Neural cell (in vitro differentiated cells): ENCODE measurements at regions not wholly inside any gene's neighbourhood (a gene's known extent, or its start where the extent isn't known, plus 50 kb on each side); places are given as distances from the start of the nearest gene placed in this dataset.

ENCODE experiments used
- H2AFZ ChIP-seq: fragments of 200-600, 300-800 bp; sonication (generic), shearing (Covaris generic); 2 replicates; pipeline ENCODE4 v1.6.0; 2014; ENCODE audit warnings: low read depth, mild to moderate bottlenecking, antibody characterized with exemption, low read length, moderate library complexity
- H3F3A ChIP-seq: fragments of 200-600 bp; shearing (Covaris generic); 2 replicates; pipeline ENCODE4 v1.6.1; 2016; ENCODE audit warnings: mild to moderate bottlenecking, moderate library complexity, mixed read lengths, antibody characterized with exemption, low read length; ENCODE audit not compliant: insufficient read depth, poor library complexity, severe bottlenecking
- H3K27ac ChIP-seq: fragments of 200-600, 300-800 bp; sonication (generic), shearing (Covaris generic); 2 replicates; pipeline ENCODE4 v1.5.1; 2014; ENCODE audit warnings: mild to moderate bottlenecking, low read length, moderate library complexity
- H3K27me3 ChIP-seq: fragments of 300-800, 200-600 bp; sonication (generic), shearing (Covaris generic); 2 replicates; pipeline ENCODE4 v1.6.0; 2014; ENCODE audit warnings: mild to moderate bottlenecking, low read depth, low read length, moderate library complexity; ENCODE audit not compliant: insufficient read depth
- H3K36me3 ChIP-seq: fragments of 300-800, 200-600 bp; sonication (generic), shearing (Covaris generic); 2 replicates; pipeline ENCODE4 v1.5.1; 2014; ENCODE audit warnings: mild to moderate bottlenecking, antibody characterized with exemption, low read length, moderate library complexity; ENCODE audit not compliant: insufficient read depth
- H3K4me2 ChIP-seq: fragments of 300-800, 200-600 bp; sonication (generic), shearing (Covaris generic); 2 replicates; pipeline ENCODE4 v1.6.0; 2014; ENCODE audit warnings: mild to moderate bottlenecking, low read length
- H3K4me3 ChIP-seq: fragments of 300-800, 200-600 bp; sonication (generic), shearing (Covaris generic); 2 replicates; pipeline ENCODE4 v1.5.1; 2014; ENCODE audit warnings: mild to moderate bottlenecking, low read length, moderate library complexity
- H3K79me2 ChIP-seq: fragments of 200-600 bp; shearing (Covaris generic); replicated peaks from 2 replicates; pipeline ENCODE4 v1.6.0; 2014; ENCODE audit warnings: mild to moderate bottlenecking, low read length, moderate library complexity; ENCODE audit not compliant: insufficient read depth
- H3K9ac ChIP-seq: fragments of 300-800, 200-600 bp; sonication (generic), shearing (Covaris generic); 2 replicates; pipeline ENCODE4 v1.6.1; 2016; ENCODE audit warnings: mild to moderate bottlenecking, low read length, mixed read lengths
- H3K9me2 ChIP-seq: fragments of 200-600 bp; shearing (Covaris generic); 2 replicates; pipeline ENCODE4 v1.6.1; 2016; ENCODE audit warnings: mild to moderate bottlenecking, low read length, mixed read lengths; ENCODE audit not compliant: insufficient read depth
- H3K9me3 ChIP-seq: fragments of 200-600, 300-800 bp; sonication (generic), shearing (Covaris generic); 2 replicates; pipeline ENCODE4 v1.6.1; 2016; ENCODE audit warnings: mild to moderate bottlenecking, mixed run types, low read length, moderate library complexity, mixed read lengths
- H4K20me1 ChIP-seq: fragments of 200-600 bp; shearing (Covaris generic); 2 replicates; pipeline ENCODE4 v1.6.1; 2016; ENCODE audit warnings: mild to moderate bottlenecking, mixed run types; ENCODE audit not compliant: insufficient read depth
- CTCF ChIP-seq: fragments of 450-650 bp; IDR thresholded peaks from 2 replicates; pipeline ENCODE4 v1.5.1; 2014; ENCODE audit warnings: antibody characterized with exemption, mild to moderate bottlenecking, moderate library complexity; ENCODE audit not compliant: poor library complexity, severe bottlenecking
- EP300 ChIP-seq: fragments of 450-650 bp; conservative IDR thresholded peaks from 2 replicates; pipeline ENCODE4 v1.6.1; 2014; ENCODE audit warnings: antibody characterized with exemption, mild to moderate bottlenecking, moderate library complexity; ENCODE audit not compliant: poor library complexity, severe bottlenecking
- EZH2 ChIP-seq: fragments of 200-600, 300-800 bp; shearing (Covaris generic), sonication (generic); IDR thresholded peaks from 2 replicates; pipeline ENCODE4 v1.6.1; 2014; ENCODE audit warnings: antibody characterized with exemption, low read length, borderline replicate concordance, mild to moderate bottlenecking; ENCODE audit not compliant: insufficient read depth, poor library complexity, severe bottlenecking
- MXI1 ChIP-seq: fragments of 450-650 bp; conservative IDR thresholded peaks from 2 replicates; pipeline ENCODE4 v1.6.1; 2014; ENCODE audit warnings: antibody characterized with exemption, mild to moderate bottlenecking; ENCODE audit not compliant: poor library complexity, severe bottlenecking
- POLR2AphosphoS5 ChIP-seq: IDR thresholded peaks from 2 replicates; pipeline ENCODE4 v1.6.1; 2012
- RAD21 ChIP-seq: fragments of 450-650 bp; conservative IDR thresholded peaks from 2 replicates; pipeline ENCODE4 v1.6.1; 2014; ENCODE audit warnings: antibody characterized with exemption, mild to moderate bottlenecking, moderate library complexity
- SMC3 ChIP-seq: fragments of 450-650 bp; conservative IDR thresholded peaks from 2 replicates; pipeline ENCODE4 v1.6.1; 2014; ENCODE audit warnings: antibody characterized with exemption, mild to moderate bottlenecking, moderate library complexity; ENCODE audit not compliant: poor library complexity
- TAF1 ChIP-seq: IDR thresholded peaks from 2 replicates; pipeline ENCODE4 v1.6.1; 2012; ENCODE audit warnings: low read depth
- TF ChIP-seq, protein P1 (sequence below): IDR thresholded peaks from 2 replicates; pipeline ENCODE4 v1.6.1; 2012; ENCODE audit warnings: borderline replicate concordance

DNA sequence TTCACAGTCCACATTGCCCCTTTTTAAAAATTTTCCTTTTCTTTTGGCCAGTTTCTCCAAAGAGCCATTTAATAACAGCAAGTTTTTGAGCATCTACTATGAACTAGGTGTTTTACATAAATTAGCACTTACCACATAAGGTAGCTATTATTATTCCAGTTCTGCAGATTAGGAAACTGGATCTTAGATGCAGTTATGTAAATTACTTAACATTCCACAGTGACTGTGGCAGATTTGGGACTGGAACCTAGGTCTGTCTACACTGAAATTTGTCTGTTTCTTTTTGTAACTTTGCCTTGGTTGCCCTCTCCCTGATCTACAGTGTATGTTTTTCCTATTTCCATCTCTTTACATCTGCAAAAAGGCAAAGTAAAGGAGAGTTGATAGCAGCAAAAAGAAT is 164.8 kb upstream of the ATP1B1 start:
- H3K4me2 ChIP-seq, result no peak overlapping the region
- no peak overlapping the region for H3K27ac ChIP-seq
- H3K9me3 ChIP-seq, result no peaks in the 10 kb centered on the region
- no peaks in the 10 kb centered on the region for H3K9me2 ChIP-seq
- H4K20me1 ChIP-seq, result no peaks in the 10 kb centered on the region
- no peak overlapping the region for H2AFZ ChIP-seq
- no peaks in the 10 kb centered on the region for H3K27me3 ChIP-seq
- H3K4me3 ChIP-seq, result no peak overlapping the region
- no peaks in the 10 kb centered on the region for H3F3A ChIP-seq
- H3K79me2 ChIP-seq, result no peaks in the 10 kb centered on the region
- H3K36me3 ChIP-seq, result no peaks in the 10 kb centered on the region
- H3K9ac ChIP-seq, result no peak overlapping the region
- TF ChIP-seq CTCF, result no peak
- TF ChIP-seq EP300, result no peak
- TF ChIP-seq TAF1, result no peak
- TF ChIP-seq RAD21, result no peak
- TF ChIP-seq EZH2, result no peak
- TF ChIP-seq, protein P1, sequence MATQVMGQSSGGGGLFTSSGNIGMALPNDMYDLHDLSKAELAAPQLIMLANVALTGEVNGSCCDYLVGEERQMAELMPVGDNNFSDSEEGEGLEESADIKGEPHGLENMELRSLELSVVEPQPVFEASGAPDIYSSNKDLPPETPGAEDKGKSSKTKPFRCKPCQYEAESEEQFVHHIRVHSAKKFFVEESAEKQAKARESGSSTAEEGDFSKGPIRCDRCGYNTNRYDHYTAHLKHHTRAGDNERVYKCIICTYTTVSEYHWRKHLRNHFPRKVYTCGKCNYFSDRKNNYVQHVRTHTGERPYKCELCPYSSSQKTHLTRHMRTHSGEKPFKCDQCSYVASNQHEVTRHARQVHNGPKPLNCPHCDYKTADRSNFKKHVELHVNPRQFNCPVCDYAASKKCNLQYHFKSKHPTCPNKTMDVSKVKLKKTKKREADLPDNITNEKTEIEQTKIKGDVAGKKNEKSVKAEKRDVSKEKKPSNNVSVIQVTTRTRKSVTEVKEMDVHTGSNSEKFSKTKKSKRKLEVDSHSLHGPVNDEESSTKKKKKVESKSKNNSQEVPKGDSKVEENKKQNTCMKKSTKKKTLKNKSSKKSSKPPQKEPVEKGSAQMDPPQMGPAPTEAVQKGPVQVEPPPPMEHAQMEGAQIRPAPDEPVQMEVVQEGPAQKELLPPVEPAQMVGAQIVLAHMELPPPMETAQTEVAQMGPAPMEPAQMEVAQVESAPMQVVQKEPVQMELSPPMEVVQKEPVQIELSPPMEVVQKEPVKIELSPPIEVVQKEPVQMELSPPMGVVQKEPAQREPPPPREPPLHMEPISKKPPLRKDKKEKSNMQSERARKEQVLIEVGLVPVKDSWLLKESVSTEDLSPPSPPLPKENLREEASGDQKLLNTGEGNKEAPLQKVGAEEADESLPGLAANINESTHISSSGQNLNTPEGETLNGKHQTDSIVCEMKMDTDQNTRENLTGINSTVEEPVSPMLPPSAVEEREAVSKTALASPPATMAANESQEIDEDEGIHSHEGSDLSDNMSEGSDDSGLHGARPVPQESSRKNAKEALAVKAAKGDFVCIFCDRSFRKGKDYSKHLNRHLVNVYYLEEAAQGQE, result no peak
- TF ChIP-seq POLR2AphosphoS5, result no peak

GRCh38 chr1:168942165-168942564 is 164.3 kb upstream of the ATP1B1 start:
- H3K4me2 ChIP-seq, result no peak overlapping the region
- H3K9me2 ChIP-seq, result no peaks in the 10 kb centered on the region

More at GRCh38 chr1:168942165-168942564, 164.3 kb upstream of the ATP1B1 start:
- TF ChIP-seq TAF1 (no peak), EZH2 (no peak), CTCF (no peak), SMC3 (no peak), RAD21 (no peak), POLR2AphosphoS5 (no peak), MXI1 (no peak), EP300 (no peak)
- TF ChIP-seq, protein P1, result no peak
- Histone ChIP-seq H2AFZ (no peak overlapping the region), H3K36me3 (no peaks in the 10 kb centered on the region), H4K20me1 (no peaks in the 10 kb centered on the region), H3K9me3 (no peaks in the 10 kb centered on the region), H3K79me2 (no peaks in the 10 kb centered on the region), H3K4me3 (no peak overlapping the region), H3K27ac (no peak overlapping the region), H3K27me3 (no peaks in the 10 kb centered on the region), H3F3A (no peaks in the 10 kb centered on the region), H3K9ac (no peak overlapping the region)
